ENCODE measurements at regions not wholly inside any gene's neighbourhood (a gene's known extent, or its start where the extent isn't known, plus 50 kb on each side); places are given as distances from the start of the nearest gene placed in this dataset.
"Not testable (repeated sequence)": the region's sequence is repeated elsewhere in the genome, so short reads cannot be mapped to it uniquely, and the experiment has no call there.

GRCh38 chr12:59121451-59121850 lies 201.1 kb upstream of the LRIG3 start:
- DNase-seq, result no peak

GRCh38 chr12:59119676-59120075 lies 199.4 kb upstream of the LRIG3 start:
- DNase-seq, result no peak

GRCh38 chr12:59118356-59118755 lies 198.1 kb upstream of the LRIG3 start:
- DNase-seq, result no peak

GRCh38 chr12:59115995-59116394 lies 195.7 kb upstream of the LRIG3 start:
- DNase-seq, result no peak

- no peak for DNase-seq
Measured at GRCh38 chr12:59115526-59115925, 195.2 kb upstream of the LRIG3 start.

- DNase-seq, result peak; percentile 4
Measured at GRCh38 chr12:59113831-59114615, 193.7 kb upstream of the LRIG3 start.

- no peak for DNase-seq
Measured at GRCh38 chr12:59111851-59112250, 191.5 kb upstream of the LRIG3 start.

GRCh38 chr12:59108516-59108915 lies 188.2 kb upstream of the LRIG3 start:
- not testable (repeated sequence) for DNase-seq

GRCh38 chr12:59100585-59100984 lies 180.3 kb upstream of the LRIG3 start:
- DNase-seq, result no peak

- no peak for DNase-seq
Measured at GRCh38 chr12:59097876-59098275, 177.6 kb upstream of the LRIG3 start.

GRCh38 chr12:59096246-59096645 lies 175.9 kb upstream of the LRIG3 start:
- DNase-seq, result no peak

- no peak for DNase-seq
Measured at GRCh38 chr12:59093073-59093772, 172.9 kb upstream of the LRIG3 start.

GRCh38 chr12:59088673-59089072 lies 168.4 kb upstream of the LRIG3 start:
- DNase-seq, result no peak

- no peak for DNase-seq
Measured at GRCh38 chr12:59087691-59088090, 167.4 kb upstream of the LRIG3 start.

- no peak for DNase-seq
Measured at GRCh38 chr12:59087077-59087673, 166.9 kb upstream of the LRIG3 start.

- DNase-seq, result peak; percentile 27
Measured at GRCh38 chr12:59086126-59086525, 165.8 kb upstream of the LRIG3 start.

- DNase-seq, result no peak
Measured at GRCh38 chr12:59085690-59086089, 165.4 kb upstream of the LRIG3 start.

- DNase-seq, result no peak
Measured at GRCh38 chr12:59084511-59085375, 164.4 kb upstream of the LRIG3 start.

- no peak for DNase-seq
Measured at GRCh38 chr12:59082952-59083351, 162.6 kb upstream of the LRIG3 start.

- DNase-seq, result no peak
Measured at GRCh38 chr12:59080101-59080500, 159.8 kb upstream of the LRIG3 start.

GRCh38 chr12:59079472-59079871 lies 159.2 kb upstream of the LRIG3 start:
- no peak for DNase-seq

GRCh38 chr12:59079002-59079401 lies 158.7 kb upstream of the LRIG3 start:
- DNase-seq, result no peak
